NCI-H2081 (cell line): ENCODE measurements at regions not wholly inside any gene's neighbourhood (a gene's known extent, or its start where the extent isn't known, plus 50 kb on each side); places are given as distances from the start of the nearest gene placed in this dataset.

ENCODE experiments used
- DNase-seq, 2 experiments: peaks; one replicate each; lab custom pipeline; 2025; lab: John Stamatoyannopoulos, UW

DNA sequence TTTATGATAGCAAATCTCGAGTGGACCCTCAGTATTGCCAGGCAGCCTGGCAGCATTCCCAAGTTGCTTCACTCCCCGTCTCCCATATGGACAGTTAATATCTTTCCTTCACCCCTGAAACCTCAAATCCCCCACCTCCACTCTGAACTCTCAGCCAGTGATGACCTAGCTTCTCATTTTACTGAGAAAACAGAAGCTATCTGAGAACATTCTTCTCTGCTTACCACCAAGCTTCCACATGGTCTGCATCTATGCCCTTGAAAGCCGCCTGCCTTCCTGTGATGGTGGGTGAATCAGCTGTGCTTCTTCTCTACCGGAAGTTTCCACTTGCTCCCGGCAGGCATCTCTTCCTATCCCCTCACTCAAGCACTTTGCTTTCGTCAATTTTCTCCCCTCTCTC is 529.2 kb downstream of the EPHA4 start:
- DNase-seq, result no peak

- DNase-seq, result no peak
Measured at GRCh38 chr2:221044781-221045180, 527.3 kb downstream of the EPHA4 start.

DNA sequence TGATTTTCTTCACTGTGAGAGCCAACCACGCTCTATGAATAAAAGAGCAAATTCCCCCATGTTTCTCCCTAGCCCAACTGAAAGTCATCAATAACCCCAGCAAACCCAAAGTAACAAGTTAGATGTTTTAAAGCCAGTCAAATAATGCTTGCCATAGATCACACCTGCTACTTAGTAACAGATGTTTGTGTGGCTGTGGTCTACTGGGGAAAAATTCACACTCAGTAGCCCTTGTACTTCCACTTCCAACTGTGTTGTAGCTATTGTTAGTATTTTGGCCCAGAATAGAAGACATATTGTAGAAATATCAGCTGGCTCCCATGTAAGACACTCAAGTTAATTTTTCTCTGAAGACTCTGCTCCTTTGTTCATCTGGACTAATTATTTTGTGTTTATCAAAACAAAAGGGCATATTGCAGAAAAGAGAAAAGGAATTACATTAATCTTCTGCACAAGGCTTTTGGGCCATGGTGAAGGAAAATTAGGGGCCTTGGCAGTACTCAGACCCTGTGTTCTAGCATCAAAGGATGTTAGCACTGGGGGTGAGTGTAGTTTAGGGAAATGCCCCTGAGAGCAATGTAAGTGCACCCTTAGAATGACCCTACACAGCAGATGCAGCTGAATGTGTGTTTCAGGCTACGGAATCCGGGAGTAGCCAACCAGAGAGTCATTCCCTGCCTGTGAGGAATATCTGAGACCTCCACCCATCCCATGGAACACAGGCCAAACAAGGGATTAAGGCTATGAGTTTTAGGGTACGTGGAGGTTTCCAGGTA is 521.9 kb downstream of the EPHA4 start:
- DNase-seq, result no peak

DNA sequence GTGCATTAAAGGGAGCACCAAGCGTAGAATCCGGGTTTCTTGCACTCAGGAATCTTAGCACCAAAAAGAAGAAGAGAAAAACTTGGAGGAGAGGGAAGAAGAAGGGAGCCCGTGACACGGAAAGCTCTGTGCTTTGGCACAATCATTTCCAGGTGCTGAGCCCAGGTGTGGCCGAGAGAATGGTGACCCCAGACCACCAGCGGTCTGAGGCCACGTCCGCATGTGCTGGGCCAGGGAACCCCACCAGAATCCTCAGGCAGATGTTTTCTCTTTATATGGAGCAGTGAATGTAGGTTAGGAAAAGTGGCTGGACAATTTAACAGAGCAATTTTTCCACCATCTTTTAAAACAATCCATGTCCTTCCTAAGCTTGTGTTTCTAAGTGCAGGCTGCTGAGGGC is 520.9 kb downstream of the EPHA4 start:
- no peak for DNase-seq

- no peak for DNase-seq
Measured at GRCh38 chr2:221060376-221060775, 511.7 kb downstream of the EPHA4 start.

DNA sequence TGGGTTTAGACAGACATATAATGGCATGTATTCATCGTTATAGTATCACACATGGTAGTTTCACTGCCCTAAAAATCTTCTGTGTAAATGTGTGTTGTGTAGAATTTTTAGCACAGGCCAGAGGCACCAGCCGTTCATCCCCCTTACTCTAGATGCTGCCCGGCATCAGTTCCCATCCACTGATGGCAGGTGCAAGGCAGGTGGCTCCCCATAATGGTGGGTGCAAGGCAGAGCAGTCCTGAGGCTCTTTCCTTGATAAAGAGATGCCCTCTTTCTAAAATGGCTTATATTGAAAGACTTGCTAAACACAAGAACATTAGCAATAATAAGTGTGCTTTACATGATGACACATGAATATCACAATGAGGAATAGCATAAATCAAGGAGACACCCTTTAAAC is 508.5 kb downstream of the EPHA4 start:
- no peak for DNase-seq

- no peak for DNase-seq
Measured at GRCh38 chr2:221064058-221064854, 507.8 kb downstream of the EPHA4 start.

- DNase-seq, result no peak
Measured at GRCh38 chr2:221064880-221065279, 507.2 kb downstream of the EPHA4 start.

- no peak for DNase-seq
Measured at GRCh38 chr2:221068123-221068522, 504.0 kb downstream of the EPHA4 start.

GRCh38 chr2:221070106-221070505 is 502.0 kb downstream of the EPHA4 start:
- DNase-seq, result no peak

DNA sequence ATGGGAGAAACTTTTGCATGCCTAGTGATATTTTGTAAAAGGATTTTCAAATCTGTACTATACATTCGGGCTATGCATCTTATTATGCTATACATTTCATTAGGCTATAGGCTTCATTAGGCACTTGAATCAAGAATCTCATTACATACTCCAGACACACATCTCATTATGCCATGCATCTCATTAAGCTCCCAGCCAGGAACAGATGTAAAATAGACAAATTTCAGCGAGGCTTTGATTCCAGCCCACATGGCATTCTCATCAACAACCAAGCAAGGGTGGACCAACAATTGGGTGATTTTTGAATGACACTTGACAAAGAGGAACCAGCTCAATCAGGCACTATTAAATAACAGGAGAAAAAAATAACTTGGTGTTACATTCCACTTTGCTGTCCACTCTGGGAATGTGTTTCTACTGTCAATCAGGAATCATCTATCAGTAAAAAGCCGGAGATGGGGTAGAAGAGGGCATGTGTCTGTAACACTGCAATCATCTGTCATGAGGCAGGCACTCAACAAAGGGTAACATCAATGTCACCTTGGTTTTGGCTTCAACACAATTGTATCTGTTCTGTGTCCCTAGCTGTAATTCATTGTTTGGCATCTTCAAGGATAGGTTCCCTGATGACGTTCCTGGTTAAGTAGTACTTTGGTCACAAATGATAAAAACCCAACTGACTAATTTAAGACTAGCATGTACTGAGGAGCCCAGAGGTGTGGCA is 498.6 kb downstream of the EPHA4 start:
- DNase-seq, result no peak

GRCh38 chr2:221074238-221074637 is 497.9 kb downstream of the EPHA4 start:
- DNase-seq, result no peak

DNA sequence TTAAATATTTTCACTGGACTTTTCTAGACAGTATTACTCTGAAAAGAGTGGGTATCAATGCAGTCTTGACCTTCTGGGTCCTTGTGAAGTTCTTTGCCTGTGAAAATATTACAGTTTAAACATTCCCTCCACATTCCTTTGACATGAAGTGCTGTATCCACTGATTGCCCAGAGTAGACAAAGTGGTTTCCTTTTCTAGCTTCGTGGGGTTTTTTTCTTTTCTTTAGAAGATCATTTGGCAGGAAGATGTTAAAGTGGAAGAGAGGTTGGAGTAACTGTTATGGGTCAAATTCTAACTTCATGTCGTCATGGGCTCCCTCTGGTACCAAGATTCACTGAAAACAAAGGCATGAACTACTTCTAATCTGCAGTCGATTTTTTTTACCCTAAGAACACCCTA is 496.9 kb downstream of the EPHA4 start:
- DNase-seq, result no peak

DNA sequence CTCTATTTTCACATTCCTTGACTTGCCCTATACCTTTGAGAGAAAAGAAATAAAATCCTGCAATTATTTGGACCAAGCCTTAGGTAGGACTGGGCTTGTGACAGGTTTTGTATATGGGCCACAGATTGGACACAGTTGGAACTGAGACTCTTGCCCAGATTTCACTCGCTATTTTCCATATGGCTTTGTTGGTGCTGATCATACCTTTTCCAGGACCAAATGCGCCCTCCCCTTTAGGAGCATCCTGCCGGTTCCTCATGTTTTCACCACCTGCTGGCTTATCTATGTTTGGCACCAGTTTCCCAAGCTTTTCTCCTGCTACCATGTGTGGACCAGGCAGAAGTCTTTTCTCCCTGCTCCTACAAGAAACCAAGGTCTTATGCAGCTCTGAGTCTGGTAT is 494.9 kb downstream of the EPHA4 start:
- no peak for DNase-seq

- DNase-seq, result no peak
Measured at GRCh38 chr2:221077799-221078198, 494.3 kb downstream of the EPHA4 start.

DNA sequence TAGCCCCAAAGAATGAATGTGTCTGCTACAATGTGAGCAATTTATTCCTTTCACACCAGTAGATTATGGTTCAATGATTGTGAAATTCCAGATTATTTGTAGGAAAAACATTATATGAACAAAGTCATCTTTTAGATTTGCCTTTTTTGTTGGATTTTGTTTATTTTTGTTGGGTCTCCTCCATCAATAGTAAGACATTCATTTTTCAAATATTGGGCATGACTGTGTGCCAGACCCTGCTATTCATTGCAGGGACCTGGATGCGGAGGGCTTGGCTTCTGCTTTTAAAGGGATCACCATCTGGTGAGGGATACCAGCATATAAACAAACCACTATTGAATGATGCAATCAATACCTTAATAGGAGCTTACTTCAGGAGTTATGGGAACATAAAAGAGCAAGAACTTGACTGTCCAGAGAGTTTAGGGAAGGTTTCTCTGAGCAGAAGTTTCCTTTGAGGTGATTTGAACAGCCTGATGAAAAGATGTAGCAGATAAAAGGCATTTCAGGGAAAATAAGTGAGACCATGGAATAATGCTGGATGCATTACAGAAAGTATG is 486.7 kb downstream of the EPHA4 start:
- DNase-seq, result peak in 1 of 2 experiments; percentile 18

DNA sequence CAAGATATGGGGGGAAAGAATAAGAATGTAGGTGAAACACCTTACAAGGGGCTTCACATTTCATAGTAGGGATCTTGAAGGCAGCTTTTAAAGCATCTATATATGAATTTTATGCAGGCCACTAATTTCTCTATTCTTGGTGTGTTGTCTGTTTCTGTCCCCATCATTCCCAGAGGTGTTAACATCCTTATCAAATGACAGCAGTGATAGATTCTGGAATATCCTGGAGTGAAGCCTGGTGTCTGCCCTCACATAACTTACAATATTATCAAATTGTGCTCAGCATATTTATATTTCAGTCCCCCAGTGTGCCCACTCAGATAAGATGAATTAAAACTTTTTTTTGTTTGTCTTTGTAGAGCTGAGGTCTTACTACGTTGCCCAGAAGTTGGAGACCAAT is 486.2 kb downstream of the EPHA4 start:
- DNase-seq, result no peak

DNA sequence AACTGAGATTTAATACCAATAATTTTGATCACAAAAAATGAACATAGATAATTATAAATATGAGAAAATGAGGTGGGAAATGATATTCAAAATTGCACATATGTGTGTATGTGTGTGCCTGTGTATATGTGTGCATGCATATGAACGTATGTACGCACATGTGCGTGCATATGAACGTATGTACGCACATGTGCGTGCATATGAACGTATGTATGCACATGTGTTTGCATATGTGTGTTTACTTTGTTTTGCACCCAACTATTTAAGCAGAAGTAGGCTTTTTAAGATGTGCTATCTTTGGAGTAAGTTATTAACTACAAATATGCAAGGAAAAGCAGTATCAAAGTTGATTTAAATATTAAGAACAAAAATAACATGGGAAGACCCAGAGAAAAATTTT is 484.3 kb downstream of the EPHA4 start:
- no peak for DNase-seq

DNA sequence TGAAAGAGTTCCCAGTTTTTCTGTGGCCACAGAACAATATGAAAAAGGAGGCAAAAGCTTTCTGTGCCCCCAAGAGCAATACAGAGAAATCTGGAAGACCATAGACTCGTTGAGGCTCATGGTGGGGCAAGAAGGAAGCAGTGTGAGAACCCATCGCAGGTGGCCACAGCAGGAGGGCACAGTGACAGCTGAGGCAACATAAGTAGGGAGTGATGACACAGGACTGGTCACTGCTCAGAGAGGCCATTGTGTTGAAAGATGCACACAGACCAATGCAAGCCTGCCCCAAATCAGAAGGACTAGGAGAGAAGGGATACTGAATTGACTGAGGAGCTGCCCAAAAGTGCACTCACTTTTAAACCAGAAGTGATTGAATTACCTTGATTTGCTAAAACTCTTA is 483.6 kb downstream of the EPHA4 start:
- DNase-seq, result no peak

- peak; percentile 9 to 54 for DNase-seq
Measured at GRCh38 chr2:221095356-221095755, 476.7 kb downstream of the EPHA4 start.

DNA sequence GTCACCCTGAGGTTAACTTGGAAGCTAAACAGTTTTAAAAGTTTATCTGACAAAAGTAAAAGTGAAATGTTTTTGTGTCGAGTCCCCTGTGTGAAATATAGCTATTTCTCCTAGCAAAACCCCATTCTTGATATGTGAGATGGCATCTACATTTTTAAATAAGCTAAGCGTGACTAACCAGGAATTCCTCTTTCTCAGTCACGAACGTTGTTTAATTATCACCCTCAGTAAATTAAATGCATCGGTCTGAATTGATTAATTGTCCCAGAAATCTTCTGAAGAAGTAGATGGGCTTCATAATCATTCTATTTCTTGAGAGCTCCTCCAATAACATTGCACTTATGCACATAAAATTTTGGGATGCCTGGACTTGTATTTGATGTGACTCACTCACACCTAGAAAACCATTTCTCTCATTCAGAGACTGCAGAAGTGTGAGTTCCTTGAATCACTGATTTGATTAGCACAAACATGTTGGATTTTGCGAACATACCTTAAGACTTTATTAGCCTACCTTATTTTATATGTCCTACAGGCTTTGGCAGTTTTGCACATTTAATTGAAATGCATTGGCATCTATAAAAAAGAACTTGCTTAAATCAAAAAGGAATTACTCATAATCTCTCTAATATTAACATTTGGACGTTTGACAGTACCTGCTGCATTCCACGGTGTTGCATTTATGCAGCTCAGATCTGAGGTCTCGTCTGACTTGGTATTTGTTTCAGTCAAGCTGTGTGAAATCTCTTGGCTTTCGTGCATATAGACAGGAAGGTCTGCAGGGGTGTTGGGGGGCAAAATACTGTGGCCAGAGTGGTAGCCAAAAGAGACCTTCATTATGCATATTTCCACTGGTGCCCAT is 475.2 kb downstream of the EPHA4 start:
- no peak for DNase-seq

GRCh38 chr2:221097568-221097915 is 474.6 kb downstream of the EPHA4 start:
- no peak for DNase-seq
